HG03064 (cell line): ENCODE measurements at regions not wholly inside any gene's neighbourhood (a gene's known extent, or its start where the extent isn't known, plus 50 kb on each side); places are given as distances from the start of the nearest gene placed in this dataset.
"Not testable (repeated sequence)": the region's sequence is repeated elsewhere in the genome, so short reads cannot be mapped to it uniquely, and the experiment has no call there.

ENCODE experiments used
- ATAC-seq: cut with Tn5 transposase; IDR thresholded peaks from one replicate; pipeline ENCODE4 v1.9.1; 2021; ENCODE audit warnings: low read depth; ENCODE audit not compliant: unreplicated experiment

DNA sequence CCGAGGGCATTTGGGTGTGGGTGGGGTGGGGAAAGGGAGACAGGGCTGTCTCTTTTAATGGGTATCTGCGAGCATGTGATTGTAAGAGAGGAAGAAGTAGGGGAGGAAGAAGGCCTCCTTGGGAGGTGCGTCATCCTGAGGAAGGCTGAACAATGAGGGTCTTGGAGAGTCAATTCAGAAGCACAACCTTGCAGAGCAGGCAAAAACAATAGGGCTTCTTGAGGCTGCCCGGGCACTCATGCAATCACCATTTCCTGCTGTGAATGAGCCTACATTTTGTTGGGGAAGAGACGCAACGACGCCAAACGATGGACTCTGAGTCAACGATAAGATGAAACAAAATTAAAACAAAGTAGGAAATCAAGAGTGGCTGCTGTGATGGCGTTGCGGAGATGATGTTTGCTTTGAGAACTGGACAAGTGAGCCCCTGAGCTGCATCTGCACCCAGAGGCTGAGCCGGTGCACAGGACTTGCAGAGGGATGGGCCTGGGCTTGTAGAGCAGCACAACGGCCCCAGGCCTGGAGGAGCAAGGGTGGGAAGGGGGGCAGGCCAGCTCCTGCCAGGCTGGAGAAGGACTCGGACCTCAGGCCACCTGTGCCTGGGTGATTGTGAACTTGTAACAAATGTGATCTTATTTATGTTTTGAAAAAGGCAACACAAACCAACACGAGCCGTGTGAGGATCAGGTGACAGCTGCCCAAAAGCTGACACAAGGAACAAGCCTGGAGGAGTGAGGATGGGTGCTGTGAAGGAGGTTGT, 92.3 kb upstream of the B3GAT1 start:
- ATAC-seq = no peak

DNA sequence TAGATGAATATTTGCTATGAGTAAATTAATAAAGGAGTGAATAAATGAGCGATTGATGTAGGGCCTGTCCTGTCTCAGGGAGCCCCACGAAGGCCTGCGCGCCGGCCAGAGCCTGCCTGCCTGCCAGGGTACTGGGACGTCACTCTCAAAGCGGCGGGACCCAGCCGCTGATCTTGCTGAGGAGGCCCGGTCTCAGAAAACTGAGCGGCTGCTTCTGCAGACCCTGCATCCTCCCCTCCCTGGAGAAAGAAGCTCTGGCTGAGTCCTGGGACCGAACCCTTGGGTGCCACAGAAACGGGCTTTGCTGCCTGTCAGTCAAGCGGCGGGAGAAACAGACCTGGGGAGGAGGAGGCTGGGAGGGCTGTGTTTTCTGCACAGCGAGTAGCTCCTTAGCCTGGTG, 91.6 kb upstream of the B3GAT1 start:
- ATAC-seq = no peak

DNA sequence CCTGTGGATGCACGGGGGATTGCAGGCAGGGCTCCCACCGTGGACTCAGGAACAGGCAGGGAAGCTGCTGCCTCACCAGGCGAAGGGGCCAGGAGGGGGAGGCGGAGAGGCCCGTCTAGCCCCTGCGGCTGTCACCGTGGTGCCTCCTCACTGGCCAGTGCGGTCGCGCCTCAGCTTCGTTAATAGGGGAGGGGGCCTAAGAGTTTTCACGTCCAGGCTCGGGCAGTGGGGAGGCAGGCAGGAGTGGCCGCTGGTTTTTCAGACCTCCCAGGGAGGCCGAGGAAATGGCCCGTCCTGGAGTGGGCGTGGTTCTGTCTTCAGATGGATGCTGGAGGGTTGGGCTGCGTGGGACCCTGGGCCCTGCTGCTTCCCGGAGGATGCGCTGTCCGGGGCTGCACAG, 91.1 kb upstream of the B3GAT1 start:
- no peak for ATAC-seq

DNA sequence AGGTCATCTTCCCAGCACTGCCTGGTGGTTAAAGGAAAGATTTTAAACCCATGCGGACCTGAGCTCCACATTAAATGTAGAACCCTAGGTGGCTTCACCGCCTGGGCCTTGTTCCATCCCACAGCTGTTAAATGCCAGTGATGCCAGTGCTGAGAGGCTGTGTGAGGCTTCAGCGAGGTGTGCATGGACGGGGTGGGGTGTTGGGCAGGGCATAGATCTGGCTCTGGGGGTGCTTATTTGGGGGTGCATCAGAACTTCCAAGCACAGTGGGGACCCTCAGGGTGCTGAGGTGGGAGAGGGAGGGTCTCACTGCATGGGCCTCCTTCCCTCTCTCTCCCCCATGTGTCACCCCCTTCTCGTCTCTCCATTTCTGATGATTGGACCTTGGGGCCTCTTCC, 90.1 kb upstream of the B3GAT1 start:
- no peak for ATAC-seq

- ATAC-seq = no peak
These were observed 89.5 kb upstream of the B3GAT1 start for GRCh38 chr11:134501406-134502152.

- ATAC-seq = no peak
These were observed 88.6 kb upstream of the B3GAT1 start for GRCh38 chr11:134500621-134501020.

DNA sequence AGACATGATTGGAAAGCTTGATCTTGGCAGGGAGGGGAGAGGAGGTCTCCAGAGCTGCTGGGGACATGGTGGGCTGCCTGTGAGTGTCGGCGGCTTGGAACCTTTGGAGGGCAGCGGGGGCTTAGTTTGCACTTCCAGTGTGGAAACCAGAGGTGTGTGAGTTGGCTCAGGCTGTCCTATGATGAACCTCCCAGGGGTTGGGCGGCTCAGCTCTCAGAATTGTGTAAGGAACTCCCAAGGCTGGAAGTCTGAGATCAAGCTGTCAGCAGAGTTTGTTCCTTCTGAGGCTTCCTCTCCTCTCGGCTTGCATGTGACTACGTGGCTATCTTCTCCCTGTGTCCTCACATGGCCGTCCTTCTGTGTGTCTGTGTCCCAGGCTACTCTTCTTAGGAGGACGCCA, 87.9 kb upstream of the B3GAT1 start:
- no peak for ATAC-seq

DNA sequence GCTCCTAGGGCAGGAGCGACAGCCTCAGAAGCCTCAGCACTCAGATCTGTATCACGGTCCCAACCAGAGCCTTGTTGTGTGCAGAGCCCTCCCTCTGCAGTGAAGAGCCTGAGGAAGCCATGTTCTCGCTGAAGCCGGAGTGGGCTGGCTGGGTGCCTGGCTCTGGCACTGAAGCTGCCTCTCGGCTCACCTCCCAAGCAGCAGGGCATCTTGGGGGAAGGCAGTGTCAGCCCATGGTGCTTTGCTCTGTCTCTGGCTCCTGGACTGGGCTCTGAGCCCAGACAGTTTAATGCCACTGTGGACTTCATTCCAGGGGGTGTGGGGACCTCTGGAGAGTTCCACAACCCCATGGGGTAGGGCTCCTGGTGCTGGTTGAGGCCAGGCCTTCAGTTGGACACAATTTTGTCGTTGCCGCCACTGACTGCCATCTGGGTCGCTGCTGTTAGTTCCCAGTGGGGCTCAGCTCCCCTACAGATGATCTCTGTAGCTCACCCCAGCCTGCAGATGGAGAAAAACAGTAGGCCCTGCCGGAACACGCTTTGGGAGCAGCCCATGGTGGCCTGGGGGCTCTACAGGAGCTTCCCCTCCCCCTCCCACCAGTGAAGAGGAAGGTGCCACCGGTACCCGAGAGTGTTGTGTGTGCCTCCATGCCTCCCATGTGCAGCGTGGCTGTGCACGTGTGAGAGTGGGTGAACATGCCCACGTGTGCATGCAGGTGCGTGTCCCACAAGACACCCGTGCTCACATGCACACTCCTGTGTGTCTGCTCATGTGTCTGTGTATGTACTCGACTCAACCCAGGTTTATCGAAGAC, 86.5 kb upstream of the B3GAT1 start:
- no peak for ATAC-seq

- no peak for ATAC-seq
These were observed 85.5 kb upstream of the B3GAT1 start for GRCh38 chr11:134497586-134497985.

- not testable (repeated sequence) for ATAC-seq
These were observed 84.0 kb upstream of the B3GAT1 start for GRCh38 chr11:134496058-134496457.

DNA sequence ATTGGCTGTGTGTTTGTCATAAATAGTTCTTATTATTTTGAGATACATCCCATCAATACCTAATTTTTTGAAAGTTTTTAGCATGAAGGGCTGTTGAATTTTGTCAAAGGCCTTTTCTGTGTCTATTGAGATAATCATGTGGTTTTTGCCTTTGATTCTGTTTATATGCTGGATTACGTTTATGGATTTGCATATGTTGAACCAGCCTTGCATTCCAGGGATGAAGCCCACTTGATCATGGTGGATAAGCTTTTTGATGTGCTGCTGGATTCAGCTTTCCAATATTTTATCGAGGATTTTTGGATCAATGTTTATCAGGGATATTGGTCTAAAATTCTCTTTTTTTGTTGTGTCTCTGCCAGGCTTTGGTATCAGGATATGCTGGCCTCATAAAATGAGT, 82.4 kb upstream of the B3GAT1 start:
- not testable (repeated sequence) for ATAC-seq

DNA sequence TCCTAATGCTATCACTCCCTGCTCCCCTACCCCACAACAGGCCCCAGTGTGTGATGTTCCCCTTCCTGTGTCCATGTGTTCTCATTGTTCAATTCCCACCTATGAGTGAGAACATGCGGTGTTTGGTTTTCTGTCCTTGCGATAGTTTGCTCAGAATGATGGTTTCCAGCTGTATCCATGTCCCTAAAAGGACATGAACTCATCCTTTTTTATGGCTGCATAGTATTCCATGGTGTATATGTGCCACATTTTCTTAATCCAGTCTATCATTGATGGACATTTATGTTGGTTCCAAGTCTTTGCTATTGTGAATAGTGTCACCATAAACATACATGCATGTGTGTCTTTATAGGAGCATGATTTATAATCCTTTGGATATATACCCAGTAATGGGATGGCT, 80.4 kb upstream of the B3GAT1 start:
- ATAC-seq = not testable (repeated sequence)

GRCh38 chr11:134489728-134490127, 77.7 kb upstream of the B3GAT1 start:
- ATAC-seq = no peak

GRCh38 chr11:134488913-134489312, 76.9 kb upstream of the B3GAT1 start:
- ATAC-seq = no peak

DNA sequence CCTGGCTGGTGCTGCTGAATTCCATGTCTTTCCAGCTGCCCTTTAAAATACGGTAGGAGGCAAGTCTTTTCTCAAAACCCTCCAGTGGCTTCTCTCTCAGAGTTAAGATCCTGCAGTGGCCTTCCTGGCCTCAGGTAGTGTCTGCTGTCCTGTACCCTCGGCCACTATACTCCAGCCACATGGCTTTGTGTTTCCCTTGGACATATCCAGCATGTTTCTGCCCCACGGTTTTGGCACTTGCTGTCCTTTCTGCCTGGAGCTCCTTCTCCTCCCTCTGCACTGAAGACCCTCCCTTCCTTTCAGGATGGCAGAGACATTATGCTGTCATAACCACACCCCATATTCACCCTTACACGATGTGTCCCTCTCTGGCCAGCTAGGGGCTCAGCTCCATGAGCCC, 76.5 kb upstream of the B3GAT1 start:
- no peak for ATAC-seq

- no peak for ATAC-seq
These were observed 75.7 kb upstream of the B3GAT1 start for GRCh38 chr11:134487696-134488095.

GRCh38 chr11:134486704-134487103, 74.7 kb upstream of the B3GAT1 start:
- no peak for ATAC-seq

GRCh38 chr11:134486106-134486505, 74.1 kb upstream of the B3GAT1 start:
- ATAC-seq = no peak

GRCh38 chr11:134485316-134485715, 73.3 kb upstream of the B3GAT1 start:
- no peak for ATAC-seq

GRCh38 chr11:134483857-134484256, 71.8 kb upstream of the B3GAT1 start:
- no peak for ATAC-seq

DNA sequence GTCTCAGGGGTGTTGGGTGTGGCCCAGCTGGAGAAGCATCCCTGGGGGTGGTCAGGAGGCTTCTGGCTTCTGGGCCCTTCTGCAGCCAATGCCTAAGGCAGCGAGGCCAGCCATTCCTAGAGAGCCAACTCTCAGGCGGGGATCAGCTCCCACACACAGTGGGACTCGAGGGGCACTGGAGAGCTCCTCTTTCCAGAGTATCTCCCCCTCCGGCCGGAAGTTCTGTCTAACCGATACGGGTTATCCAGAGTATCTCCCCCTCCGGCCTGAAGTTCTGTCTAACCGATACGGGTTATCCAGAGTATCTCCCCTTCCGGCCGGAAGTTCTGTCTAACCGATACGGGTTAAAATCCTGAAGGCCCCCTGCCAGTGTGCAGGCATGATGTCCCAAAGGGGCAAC, 71.2 kb upstream of the B3GAT1 start:
- ATAC-seq = no peak
